HepG2 (cell line): ENCODE measurements at regions not wholly inside any gene's neighbourhood (a gene's known extent, or its start where the extent isn't known, plus 50 kb on each side); places are given as distances from the start of the nearest gene placed in this dataset.

ENCODE experiments used
- ATAC-seq: fragments of 200-7000 bp; cut with Tn5 transposase; 3 replicates; pipeline ENCODE4 v1.9.1; 2020; ENCODE audit warnings: mild to moderate bottlenecking, moderate library complexity
- BruUV-seq: library from RNA; stranded (reverse); fragments of 400-500 nt; replicated peaks from 2 replicates; lab custom pipeline; 2021; lab: Mats Ljungman, UMichigan
- CTCF ChIA-PET: fragments of 300-600 bp; formaldehyde crosslinking; extraction: SDS; loops from one replicate; lab custom pipeline; 2021; ENCODE audit warnings: low total read pairs, inconsistent platforms, low intra/inter-chr PET ratio; lab: Yijun Ruan, JAX
- POLR2A ChIA-PET: fragments of 350-600 bp; sonication (Branson Sonifier 250); formaldehyde crosslinking; loops from one replicate; lab custom pipeline; 2020; ENCODE audit warnings: antibody characterized with exemption, inconsistent platforms; lab: Yijun Ruan, JAX
- DNase-seq: peaks from one replicate; pipeline ENCODE4 v3.0.0-alpha.2; 2015; ENCODE audit warnings: low spot score
- FAIRE-seq: peaks from 3 replicates; lab custom pipeline; 2011; peaks lifted over from hg19 to GRCh38; lab: Jason Lieb, UNC
- H2AFZ ChIP-seq: one replicate; pipeline ENCODE4 v1.6.1; 2011; ENCODE audit warnings: low read length, inconsistent platforms
- H3K27ac ChIP-seq: fragments of 300-600 bp; 3 replicates; pipeline ENCODE4 v1.8.0; 2011; ENCODE audit warnings: mixed run types, mild to moderate bottlenecking, mixed read lengths, low read length, inconsistent platforms; ENCODE audit not compliant: insufficient read depth; ENCODE audit errors: extremely low read length
- H3K27me3 ChIP-seq, 2 experiments: fragments of 200-600 bp in 1 of 2; 2 replicates in 1 of 2; 3 replicates in 1 of 2; pipeline versions ENCODE4 v1.6.0 to v1.8.0; 2011; ENCODE audit warnings: low read length in 2 of 2, mild to moderate bottlenecking in 2 of 2, moderate library complexity in 2 of 2, inconsistent platforms in 1 of 2; ENCODE audit not compliant: insufficient read depth in 2 of 2, control insufficient read depth in 1 of 2
- H3K36me3 ChIP-seq, 2 experiments: fragments of 200-600 bp in 1 of 2; replicated peaks in 1 of 2; 2 replicates in 1 of 2; 3 replicates in 1 of 2; pipeline versions ENCODE4 v1.5.1 to v1.8.0; 2011; ENCODE audit warnings: low read length in 2 of 2, inconsistent platforms in 1 of 2; ENCODE audit not compliant: insufficient read depth in 2 of 2, control insufficient read depth in 1 of 2
- H3K4me1 ChIP-seq: 2 replicates; pipeline ENCODE4 v1.5.1; 2012; ENCODE audit warnings: low read length, inconsistent platforms; ENCODE audit not compliant: insufficient read depth
- H3K4me2 ChIP-seq: 2 replicates; pipeline ENCODE4 v1.6.0; 2011; ENCODE audit warnings: low read depth, low read length, inconsistent platforms
- H3K4me3 ChIP-seq, 3 experiments: fragments of 200-600 bp in 1 of 3; sonication (generic), shearing (Covaris generic) in 1 of 3; replicated peaks in 1 of 3; 2 replicates each; pipeline ENCODE4 v1.5.1; 2011 to 2016; ENCODE audit warnings: low read length in 3 of 3, inconsistent platforms in 2 of 3, low read depth in 2 of 3, mild to moderate bottlenecking in 2 of 3, control low read depth in 1 of 3, mixed read lengths in 1 of 3; ENCODE audit not compliant: insufficient read depth in 1 of 3
- H3K79me2 ChIP-seq: one replicate; pipeline ENCODE4 v1.6.1; 2011; ENCODE audit warnings: low read length, inconsistent platforms; ENCODE audit not compliant: insufficient read depth
- H3K9ac ChIP-seq: 2 replicates; pipeline ENCODE4 v1.6.0; 2011; ENCODE audit warnings: mild to moderate bottlenecking, low read depth, low read length, inconsistent platforms; ENCODE audit not compliant: insufficient read depth
- H3K9me3 ChIP-seq: 2 replicates; pipeline ENCODE4 v1.5.1; 2012; ENCODE audit warnings: mild to moderate bottlenecking, low read length
- H4K20me1 ChIP-seq: 2 replicates; pipeline ENCODE4 v1.6.0; 2011; ENCODE audit warnings: inconsistent platforms, mild to moderate bottlenecking, low read length, moderate library complexity; ENCODE audit not compliant: insufficient read depth
- CHD2 ChIP-seq: IDR thresholded peaks from 2 replicates; pipeline ENCODE4 v1.6.1; 2011; ENCODE audit warnings: low read depth, low read length, improper control_type of control experiment
- HDAC6 ChIP-seq: fragments of 200-600 bp; sonication (generic); IDR thresholded peaks from 2 replicates; pipeline ENCODE4 v1.7.0; 2017; ENCODE audit warnings: mild to moderate bottlenecking, antibody characterized with exemption, low read length, low read depth
- HNRNPH1 ChIP-seq: fragments of 200-400 bp; formaldehyde crosslinking; optimal IDR thresholded peaks from 2 replicates; pipeline ENCODE3; 2017; ENCODE audit warnings: mild to moderate bottlenecking, low read depth, low read length
- KLF11 ChIP-seq: IDR thresholded peaks from 2 replicates; pipeline ENCODE4 v1.6.1; 2016; ENCODE audit warnings: missing compliant biosample characterization
- NFE2L2 ChIP-seq: fragments of 150-350 bp; IDR thresholded peaks from 2 replicates; pipeline ENCODE4 v1.6.1; 2014; ENCODE audit warnings: low read length
- POLR2G ChIP-seq: fragments of 200-400 bp; formaldehyde crosslinking; IDR thresholded peaks from 2 replicates; pipeline ENCODE4 v1.6.1; 2018; ENCODE audit warnings: mild to moderate bottlenecking, low read depth, low read length, moderate library complexity
- RARA ChIP-seq: IDR thresholded peaks from 2 replicates; pipeline ENCODE4 v1.6.1; 2016; ENCODE audit warnings: missing genetic modification reagents, missing compliant biosample characterization
- SIX1 ChIP-seq: sonication (generic); formaldehyde crosslinking; IDR thresholded peaks from 2 replicates; pipeline ENCODE4 v1.4.0; 2020; ENCODE audit warnings: missing genetic modification reagents, borderline replicate concordance
- SNRNP70 ChIP-seq: fragments of 200-400 bp; formaldehyde crosslinking; IDR thresholded peaks from 2 replicates; pipeline ENCODE4 v1.6.1; 2017; ENCODE audit warnings: mild to moderate bottlenecking, low read depth, low read length, moderate library complexity
- XRCC5 ChIP-seq: fragments of 200-400 bp; formaldehyde crosslinking; optimal IDR thresholded peaks from 2 replicates; pipeline ENCODE3; 2017; ENCODE audit warnings: mild to moderate bottlenecking, low read length
- WGBS: methylation state at CpG from one replicate; pipeline ENCODE4 v1.1.6; 2017; ENCODE audit warnings: low lambda C conversion rate; 5-methylcytosine and 5-hydroxymethylcytosine counted together
- in situ Hi-C: cut with HindIII; loops from 2 replicates; pipeline ENCODE4 v1.10.0; 2017; ENCODE audit warnings: low pct_unique_long_range_greater_than_20kb; ENCODE audit not compliant: extremely low pct_ligation_motif_present
- intact Hi-C: fragments of 100-400 bp; cut with micrococcal nuclease; formaldehyde crosslinking; loops from one replicate; pipeline ENCODE4 v1.10.0; 2022; ENCODE audit not compliant: unreplicated experiment
- TF ChIP-seq, protein P1 (sequence below): sonication (generic); formaldehyde crosslinking; IDR thresholded peaks from 2 replicates; pipeline ENCODE4 v1.8.0; 2022; ENCODE audit warnings: missing genetic modification reagents, mild to moderate bottlenecking, inconsistent platforms, borderline replicate concordance
- TF ChIP-seq, protein P2 (sequence below): IDR thresholded peaks from 2 replicates; pipeline ENCODE4 v1.6.1; 2016; ENCODE audit warnings: missing biosample characterization, missing genetic modification reagents, low read depth
- TF ChIP-seq, protein P3 (sequence below): sonication (generic); formaldehyde crosslinking; IDR thresholded peaks from 2 replicates; pipeline ENCODE4 v1.8.0; 2023; ENCODE audit warnings: mild to moderate bottlenecking, missing genetic modification reagents

DNA sequence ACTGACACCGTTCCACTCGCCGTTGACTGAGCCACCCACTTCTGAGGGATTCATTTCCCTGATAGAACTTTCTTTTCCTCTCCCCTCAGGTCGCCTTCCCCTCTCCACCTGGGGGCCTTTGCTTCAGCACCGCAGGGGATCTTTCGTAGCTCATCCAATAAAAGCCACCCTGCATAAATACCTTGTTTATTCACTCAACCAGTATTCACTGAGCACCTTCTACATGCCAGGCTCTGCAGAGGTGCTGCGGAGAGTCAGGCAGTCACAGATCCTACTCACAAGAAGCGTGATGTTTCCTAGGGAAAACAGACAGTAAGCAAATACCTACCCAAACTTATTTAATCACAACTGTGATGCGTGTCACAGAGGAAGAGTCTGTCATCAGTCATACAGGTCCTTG lies 127.7 kb downstream of the TEX36 start (continued):
- no peak for TF ChIP-seq XRCC5
- no peak for TF ChIP-seq NFE2L2

DNA sequence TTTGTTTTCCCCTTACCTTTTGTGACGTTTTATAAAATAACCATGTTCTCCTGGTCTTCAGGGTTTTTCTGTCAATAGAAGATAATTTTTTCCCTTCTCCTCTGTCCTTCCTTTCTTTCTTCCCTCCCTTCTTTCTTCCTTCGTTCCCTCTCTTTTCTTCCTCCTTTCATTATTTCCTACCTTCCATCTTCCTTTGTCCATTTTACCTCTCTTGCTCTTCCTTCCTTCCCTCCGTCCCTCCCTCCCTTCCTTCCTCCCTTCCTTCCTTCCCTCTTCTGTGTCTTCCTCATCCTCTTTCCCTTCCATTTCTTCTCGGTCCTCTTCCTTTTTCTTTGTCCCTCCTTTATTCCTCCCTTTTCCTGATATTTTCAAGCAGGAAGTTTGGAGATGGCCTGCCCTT lies 128.2 kb downstream of the TEX36 start:
- BruUV-seq, result no TSS peak
- CTCF ChIA-PET, result no interaction called here
- ATAC-seq (no peak), DNase-seq (no peak), FAIRE-seq (no peak)
- H3K36me3 ChIP-seq, result no peaks in the 10 kb centered on the region
- H2AFZ ChIP-seq, result no peak overlapping the region
- H3K27me3 ChIP-seq, result peaks cover 2 to 25% of the 10 kb centered on the region in 2 experiments; a peak in 3 of 5 replicates
- no peaks in the 10 kb centered on the region for H3K9me3 ChIP-seq
- POLR2A ChIA-PET, result no interaction called here
- H4K20me1 ChIP-seq, result no peaks in the 10 kb centered on the region
- no peak overlapping the region for H3K4me3 ChIP-seq
- TF ChIP-seq KLF11 (CRISPR knock-in tag) (no peak), POLR2G (no peak), CHD2 (no peak), HDAC6 (no peak), HNRNPH1 (no peak), SNRNP70 (no peak), RARA (no peak), SIX1 (CRISPR knock-in tag) (no peak)
- TF ChIP-seq, protein P1, sequence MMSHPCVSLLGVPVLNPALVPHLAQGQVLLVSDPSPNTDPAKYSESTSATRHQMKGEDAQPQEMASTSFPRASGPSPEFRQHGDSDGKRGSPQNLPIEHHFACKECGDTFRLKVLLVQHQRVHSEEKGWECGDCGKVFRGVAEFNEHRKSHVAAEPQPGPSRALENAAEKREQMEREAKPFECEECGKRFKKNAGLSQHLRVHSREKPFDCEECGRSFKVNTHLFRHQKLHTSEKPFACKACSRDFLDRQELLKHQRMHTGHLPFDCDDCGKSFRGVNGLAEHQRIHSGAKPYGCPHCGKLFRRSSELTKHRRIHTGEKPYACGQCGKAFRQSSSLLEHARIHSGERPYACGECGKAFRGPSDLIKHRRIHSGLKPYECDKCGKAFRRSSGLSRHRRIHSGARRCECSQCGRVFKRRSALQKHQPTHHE (CRISPR knock-in tag), result no peak
- TF ChIP-seq, protein P2, sequence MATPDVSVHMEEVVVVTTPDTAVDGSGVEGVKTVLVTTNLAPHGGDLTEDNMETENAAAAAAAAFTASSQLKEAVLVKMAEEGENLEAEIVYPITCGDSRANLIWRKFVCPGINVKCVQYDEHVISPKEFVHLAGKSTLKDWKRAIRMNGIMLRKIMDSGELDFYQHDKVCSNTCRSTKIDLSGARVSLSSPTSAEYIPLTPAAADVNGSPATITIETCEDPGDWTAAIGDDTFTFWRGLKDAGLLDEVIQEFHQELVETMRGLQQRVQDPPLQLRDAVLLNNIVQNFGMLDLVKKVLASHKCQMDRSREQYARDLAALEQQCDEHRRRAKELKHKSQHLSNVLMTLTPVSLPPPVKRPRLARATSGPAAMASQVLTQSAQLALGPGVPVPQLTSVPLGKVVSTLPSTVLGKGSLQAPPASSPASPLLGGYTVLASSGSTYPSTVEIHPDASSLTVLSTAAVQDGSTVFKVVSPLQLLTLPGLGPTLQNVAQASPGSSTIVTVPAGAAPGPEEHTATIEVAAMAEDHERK (CRISPR knock-in tag), result no peak
- TF ChIP-seq, protein P3, sequence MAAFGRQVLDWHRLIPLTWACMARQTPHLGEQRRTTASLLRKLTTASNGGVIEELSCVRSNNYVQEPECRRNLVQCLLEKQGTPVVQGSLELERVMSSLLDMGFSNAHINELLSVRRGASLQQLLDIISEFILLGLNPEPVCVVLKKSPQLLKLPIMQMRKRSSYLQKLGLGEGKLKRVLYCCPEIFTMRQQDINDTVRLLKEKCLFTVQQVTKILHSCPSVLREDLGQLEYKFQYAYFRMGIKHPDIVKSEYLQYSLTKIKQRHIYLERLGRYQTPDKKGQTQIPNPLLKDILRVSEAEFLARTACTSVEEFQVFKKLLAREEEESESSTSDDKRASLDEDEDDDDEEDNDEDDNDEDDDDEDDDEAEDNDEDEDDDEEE (CRISPR knock-in tag), result no peak
- H3K9ac ChIP-seq, result no peak overlapping the region
- H3K4me2 ChIP-seq, result no peak overlapping the region
- in situ Hi-C loops (no loop called here), intact Hi-C loops (no loop called here)
- H3K27ac ChIP-seq, result no peak overlapping the region
- no peaks in the 10 kb centered on the region for H3K79me2 ChIP-seq
- H3K4me1 ChIP-seq, result no peaks in the 10 kb centered on the region
- WGBS, result 13% methylated on average over 4 of the region's 4 CpGs
